Limb (tissue), 2 donors: ENCODE measurements at regions not wholly inside any gene's neighbourhood (a gene's known extent, or its start where the extent isn't known, plus 50 kb on each side); places are given as distances from the start of the nearest gene placed in this dataset.
"Not testable (repeated sequence)": the region's sequence is repeated elsewhere in the genome, so short reads cannot be mapped to it uniquely, and the experiment has no call there.

Experiments used
- DNase-seq, 2 donors: peaks; one replicate each; pipeline ENCODE4 v3.0.0-alpha.2; 2016; ENCODE audit errors: extremely low spot score in 2 of 2

DNA sequence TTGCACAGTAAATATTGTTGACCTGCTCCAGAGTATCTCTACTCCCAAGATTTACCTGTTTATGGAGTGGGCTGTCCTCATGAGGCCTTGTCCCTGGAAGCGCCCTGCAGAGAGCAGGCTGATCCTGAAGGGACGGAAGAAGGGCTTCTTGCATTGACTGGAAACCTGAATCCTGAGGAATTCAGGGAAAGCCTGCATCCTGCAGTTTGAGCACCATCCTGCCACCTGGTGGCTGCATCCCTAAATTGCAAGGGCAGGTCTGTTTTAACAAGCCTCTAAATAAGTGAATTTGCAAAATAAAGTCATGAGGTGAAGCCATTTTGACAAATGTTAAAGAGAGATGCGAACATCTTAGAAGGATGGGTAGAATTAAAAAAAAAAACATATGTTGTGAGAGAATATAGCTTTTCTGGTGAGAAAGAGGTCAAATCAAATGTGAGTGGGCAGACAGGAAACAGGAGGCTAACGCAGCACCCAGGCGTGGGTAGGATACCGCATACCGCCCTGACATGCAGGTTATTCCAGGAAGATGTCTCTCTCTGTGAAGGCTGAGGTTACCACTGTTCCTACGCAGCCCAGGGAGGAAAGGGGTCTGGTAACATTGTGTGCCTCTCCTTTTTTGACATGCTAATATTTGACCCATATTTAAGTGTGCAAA lies 754.9 kb downstream of the RNF144A start:
- DNase-seq, result peak in 1 of 2 donors; percentile 60

DNA sequence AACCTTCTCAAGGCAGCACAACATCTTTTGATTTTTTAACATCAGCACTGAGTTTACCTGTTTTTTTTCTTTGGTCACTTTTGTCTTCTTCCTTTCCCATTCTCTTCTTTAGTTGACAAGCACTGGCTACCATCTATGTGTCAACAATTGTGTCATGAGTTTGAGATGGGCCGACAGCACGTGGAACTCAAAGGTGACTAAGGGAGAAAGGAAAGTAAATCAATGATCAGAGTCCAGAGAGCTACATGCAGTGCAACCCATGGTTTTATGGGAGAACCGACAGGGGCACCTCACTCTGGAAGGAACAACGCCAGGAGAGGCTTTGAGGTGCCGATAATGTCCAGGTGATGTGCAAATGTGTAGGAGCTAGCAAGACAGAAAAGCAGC lies 755.5 kb downstream of the RNF144A start:
- no peak for DNase-seq

DNA sequence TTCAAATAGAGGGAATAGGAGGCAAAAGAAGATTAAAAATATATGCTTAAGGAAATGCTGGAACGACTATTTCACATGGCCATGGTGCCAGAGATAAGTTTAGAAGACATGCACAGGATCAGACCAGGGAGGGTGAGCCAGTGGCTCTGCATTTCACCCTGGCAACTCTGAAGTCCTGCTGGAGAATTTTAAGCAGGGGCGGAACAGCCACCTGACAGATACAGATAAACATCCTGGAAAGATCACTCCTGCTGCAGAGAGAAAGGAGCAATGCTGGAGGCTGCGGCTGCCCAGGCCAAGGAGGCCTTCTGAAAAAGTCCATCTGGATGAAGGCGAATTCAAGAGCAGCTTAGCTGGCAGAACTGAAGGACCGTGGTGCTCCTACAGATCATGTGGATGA lies 755.9 kb downstream of the RNF144A start:
- no peak for DNase-seq

DNA sequence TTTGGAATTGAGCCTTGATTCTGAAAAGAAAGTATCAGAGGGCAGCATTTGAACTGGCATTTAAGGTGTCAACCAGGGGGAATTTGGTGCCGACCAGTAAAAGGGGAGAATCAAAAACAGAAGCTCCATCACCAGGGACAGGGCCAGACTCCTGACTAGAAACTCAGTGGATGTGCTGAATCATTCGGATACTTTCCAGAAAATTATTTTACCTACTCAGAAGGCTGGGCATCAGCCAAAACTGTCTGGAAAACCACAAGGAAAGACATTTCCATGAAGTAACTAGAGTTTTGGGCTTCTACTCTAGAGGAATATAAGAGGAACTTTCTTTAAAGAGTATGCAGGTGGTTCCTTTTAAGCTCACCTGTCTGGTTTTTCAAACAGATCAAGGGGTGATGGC lies 756.6 kb downstream of the RNF144A start:
- DNase-seq, result no peak

DNA sequence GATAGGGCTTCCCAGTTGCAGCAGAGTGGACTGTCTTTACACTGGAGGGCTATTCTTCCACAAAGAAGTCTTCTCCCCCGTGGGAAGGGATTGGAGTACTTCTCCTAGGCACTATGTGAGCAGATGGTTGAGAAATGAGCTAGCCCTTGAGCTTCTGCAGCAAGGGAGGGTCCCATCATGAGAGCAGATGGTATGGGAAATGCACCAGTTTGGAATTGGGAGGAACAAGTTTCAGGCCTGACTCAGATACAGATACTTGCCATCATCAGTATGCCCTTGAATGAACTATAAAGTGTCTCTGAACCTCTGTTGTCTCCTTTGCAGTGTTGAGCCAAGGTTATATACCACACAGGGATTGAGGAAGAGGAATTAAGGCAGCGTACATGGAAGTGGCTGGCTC lies 757.4 kb downstream of the RNF144A start:
- DNase-seq, result no peak

DNA sequence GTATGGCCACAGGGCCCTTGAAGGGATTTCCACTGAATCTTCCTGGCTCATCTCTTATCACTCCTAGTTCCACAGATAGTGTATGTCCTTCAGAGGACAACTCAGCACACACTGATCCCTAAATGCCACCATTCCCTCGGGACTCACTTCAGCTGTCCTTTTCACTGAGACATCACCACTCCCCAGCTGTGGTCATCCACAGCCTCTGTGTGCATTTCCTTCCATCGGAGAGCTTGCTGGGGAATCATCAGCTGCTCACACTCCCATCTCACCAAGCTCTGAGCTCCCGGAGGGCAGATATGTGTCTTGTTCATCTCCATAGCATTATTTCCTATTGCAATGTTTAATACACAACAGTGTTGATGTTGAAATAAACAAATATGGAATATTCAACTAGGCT lies 759.5 kb downstream of the RNF144A start:
- no peak for DNase-seq

GRCh38 chr2:7681881-7682461 lies 764.8 kb downstream of the RNF144A start:
- no peak for DNase-seq

GRCh38 chr2:7683196-7683595 lies 766.0 kb downstream of the RNF144A start:
- DNase-seq, result no peak

DNA sequence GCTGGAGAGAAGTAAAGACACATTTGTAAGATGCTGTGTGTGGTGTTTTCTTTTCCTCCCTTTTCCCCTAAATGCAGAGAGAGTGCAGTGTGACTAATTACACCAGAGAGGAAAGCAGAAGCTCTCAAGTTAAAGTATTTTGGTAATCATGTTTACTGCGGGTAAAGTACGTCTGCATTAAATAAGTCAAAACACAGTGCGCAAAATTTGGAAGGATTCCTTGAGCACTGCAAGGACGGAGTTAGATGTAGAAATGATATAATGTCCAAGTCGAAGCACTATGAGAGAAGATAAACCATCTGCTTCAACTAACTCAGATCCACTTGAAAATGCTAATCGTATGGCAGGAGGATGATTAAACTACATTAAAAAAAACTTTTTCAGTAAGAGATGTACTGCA lies 766.5 kb downstream of the RNF144A start:
- DNase-seq, result no peak

DNA sequence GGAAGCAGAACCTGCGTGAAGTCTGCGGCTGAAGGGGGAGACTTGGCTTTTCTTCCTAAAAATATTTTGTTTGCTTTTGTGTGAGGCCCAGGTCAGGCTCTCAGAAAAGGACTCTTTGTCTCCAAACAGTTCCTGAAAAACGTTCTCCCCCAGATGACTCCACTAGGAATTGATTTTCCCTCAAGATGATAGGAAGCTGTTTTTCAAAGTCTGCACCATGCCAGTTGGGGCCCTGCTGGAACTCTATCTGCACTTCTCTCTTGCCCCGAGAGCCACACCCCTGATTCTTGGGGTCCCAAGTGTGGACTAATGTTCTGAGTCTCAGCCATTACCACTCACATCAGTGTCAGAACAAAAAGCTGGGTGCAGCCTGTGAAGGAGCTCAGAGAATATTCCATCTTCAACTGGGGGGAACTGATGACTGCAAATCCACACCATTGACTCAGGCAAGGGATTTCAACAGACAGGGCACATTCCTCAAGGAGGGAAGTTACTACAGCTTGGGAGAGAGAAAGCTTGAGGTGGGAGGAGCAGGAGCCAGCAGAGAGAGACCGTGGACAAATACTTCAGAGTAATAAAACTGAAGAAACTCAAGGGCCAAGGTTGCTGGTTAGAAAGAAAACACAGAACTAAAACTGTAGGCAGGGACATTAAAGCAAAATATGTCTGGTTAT lies 768.3 kb downstream of the RNF144A start:
- DNase-seq, result no peak

DNA sequence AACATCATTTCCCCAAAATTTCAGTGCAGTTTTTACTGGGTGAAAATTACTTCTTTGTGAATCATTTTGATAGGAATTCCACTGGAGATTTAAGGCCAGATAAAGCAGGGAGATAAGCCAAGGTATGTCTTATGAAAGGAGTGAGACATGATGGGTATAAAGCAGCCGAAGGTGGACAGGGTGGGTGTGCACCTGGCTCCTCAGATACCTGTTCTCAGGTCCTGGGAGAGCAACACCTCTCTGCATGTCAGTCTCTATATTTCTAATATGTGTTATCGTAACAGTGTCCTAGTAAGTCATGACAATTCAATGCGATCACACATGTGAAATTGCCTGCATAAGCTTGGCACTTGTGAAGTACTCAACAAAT lies 768.8 kb downstream of the RNF144A start:
- no peak for DNase-seq

- DNase-seq, result no peak
These were observed 774.9 kb downstream of the RNF144A start for GRCh38 chr2:7691961-7692656.

- no peak for DNase-seq
These were observed 775.5 kb downstream of the RNF144A start for GRCh38 chr2:7692657-7693161.

DNA sequence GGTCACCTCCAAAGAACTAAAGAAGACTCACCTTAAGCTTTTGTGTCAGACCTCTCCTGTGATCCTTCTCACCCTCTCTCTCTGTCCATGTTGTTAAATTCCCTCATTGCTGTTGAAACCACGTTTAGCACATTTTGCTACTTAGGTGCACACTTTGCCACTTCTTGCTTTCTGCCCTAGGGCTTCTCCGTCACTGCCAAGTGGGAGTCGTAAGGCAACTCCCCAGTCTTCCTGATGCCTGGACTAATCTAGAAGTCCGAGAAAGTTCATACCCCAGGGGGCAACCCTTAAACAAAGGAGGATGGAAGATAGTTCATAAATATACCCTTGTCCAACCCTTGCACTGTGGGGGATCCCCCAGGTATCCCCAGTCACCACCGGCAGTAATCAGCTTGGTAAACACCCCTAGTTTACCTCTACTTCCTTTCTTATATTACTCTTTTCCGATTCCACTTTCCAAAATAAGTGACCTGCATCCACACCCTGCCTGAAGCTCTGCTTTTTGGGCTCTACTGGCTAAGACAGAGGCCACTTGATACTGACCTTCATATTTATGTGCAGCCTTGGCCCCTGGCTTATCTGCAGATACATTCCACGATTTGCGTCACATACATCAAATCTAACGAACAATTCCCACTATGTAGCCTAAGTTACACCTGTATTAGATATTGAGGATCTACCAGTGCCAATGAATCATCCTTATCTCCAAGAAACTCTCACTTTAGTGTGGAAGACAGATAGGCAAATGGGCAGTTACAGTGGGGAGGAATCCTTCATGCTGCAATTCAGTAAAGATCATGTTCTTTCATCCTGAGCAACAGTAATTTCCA lies 776.2 kb downstream of the RNF144A start:
- no peak for DNase-seq

DNA sequence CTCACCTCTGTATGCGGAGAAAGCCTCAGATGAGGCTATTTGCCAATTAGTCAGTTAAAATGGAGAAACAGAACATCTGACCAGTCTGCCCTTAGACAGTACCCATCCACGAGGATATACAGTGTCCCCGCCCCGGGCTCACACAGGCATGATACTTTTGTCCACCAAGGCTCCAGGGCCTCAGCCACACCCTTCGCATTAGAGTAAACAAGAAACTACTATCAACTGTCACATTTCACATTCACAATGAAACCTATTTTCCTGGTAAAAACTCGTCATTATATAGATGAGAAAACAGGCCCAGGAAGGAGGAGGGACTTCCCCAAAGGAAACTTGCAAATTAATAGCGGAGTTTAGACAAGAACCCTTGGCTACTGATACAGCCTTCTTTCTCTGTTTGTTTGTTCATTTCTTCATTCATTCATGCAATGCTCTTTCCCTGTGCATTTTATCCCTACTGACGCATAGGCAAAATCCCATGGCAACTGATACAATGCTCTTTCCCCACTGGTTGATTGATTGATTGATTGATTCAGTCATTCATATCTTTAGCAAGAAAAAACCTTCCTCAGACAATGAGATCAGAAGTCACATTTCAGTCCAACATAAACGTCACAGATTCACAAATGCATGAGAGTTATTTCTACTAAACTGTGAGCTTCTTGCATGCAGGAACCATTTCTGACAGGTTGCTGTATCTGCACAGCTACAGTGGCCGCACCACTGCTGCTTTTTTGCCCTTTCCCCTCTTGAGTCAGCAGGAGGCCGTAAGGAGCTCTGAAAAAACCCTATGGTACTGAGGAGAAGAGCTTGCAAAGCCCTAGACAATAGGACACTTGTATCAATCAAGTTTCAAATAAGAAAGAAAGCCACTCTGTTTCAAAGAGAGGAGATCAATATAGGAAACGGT lies 777.1 kb downstream of the RNF144A start:
- DNase-seq, result no peak

GRCh38 chr2:7696556-7696955 lies 779.3 kb downstream of the RNF144A start:
- DNase-seq, result not testable (repeated sequence)

GRCh38 chr2:7697052-7697451 lies 779.8 kb downstream of the RNF144A start:
- DNase-seq, result no peak

- no peak for DNase-seq
These were observed 784.6 kb downstream of the RNF144A start for GRCh38 chr2:7701791-7702190.

GRCh38 chr2:7703048-7703447 lies 785.8 kb downstream of the RNF144A start:
- DNase-seq, result no peak

DNA sequence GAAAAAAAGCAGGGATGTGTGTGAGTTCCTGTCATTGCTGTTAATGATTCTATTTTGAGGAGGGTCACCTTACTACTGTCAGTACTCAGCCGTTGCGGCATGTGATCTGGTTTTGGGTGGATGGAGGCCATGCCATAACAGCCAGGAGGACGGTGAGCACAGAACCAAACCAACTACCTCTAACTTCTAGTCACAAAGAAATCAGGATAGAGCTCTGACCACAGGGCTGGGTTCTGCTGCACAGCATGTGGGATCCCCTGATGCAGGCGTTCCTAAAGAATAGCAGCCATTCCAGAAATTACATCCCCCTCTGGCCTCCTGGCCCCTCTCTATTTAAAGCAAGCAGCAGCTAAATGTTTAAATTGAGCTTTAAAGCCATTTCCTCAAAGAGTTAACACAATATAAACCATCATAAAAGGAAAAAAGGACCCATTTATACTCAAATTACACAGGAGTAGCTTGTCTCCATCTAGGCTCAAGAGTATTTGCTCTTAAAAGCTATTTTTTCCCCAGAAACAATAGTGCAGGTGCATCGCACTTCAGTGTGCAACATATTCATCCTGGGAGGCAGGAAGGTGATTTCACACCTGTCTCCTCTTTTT lies 786.4 kb downstream of the RNF144A start:
- no peak for DNase-seq
